GM21619 (cell line): ENCODE measurements at regions not wholly inside any gene's neighbourhood (a gene's known extent, or its start where the extent isn't known, plus 50 kb on each side); places are given as distances from the start of the nearest gene placed in this dataset.
"Not testable (repeated sequence)": the region's sequence is repeated elsewhere in the genome, so short reads cannot be mapped to it uniquely, and the experiment has no call there.

Experiments
- ATAC-seq: cut with Tn5 transposase; IDR thresholded peaks from one replicate; pipeline ENCODE4 v1.9.1; 2021; ENCODE audit not compliant: unreplicated experiment

DNA sequence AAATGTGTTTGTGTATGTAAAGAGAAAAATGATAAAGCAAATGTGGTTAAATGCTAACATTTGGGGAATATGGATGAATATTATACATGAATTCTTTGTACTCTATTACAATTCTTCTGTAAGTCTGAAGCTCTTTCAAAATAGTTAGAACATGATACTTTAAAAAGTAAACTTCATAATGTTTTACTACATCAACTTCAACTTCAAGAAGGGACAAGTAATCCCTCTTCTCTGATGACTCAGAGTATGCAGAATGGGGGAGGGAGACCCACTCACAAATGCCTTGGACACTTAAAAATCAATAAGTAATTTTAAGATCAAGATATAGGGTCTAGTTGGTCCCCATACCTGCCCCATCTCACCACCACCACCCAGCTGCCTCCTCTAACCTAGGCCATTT is 162.4 kb downstream of the ESM1 start:
- no peak for ATAC-seq

DNA sequence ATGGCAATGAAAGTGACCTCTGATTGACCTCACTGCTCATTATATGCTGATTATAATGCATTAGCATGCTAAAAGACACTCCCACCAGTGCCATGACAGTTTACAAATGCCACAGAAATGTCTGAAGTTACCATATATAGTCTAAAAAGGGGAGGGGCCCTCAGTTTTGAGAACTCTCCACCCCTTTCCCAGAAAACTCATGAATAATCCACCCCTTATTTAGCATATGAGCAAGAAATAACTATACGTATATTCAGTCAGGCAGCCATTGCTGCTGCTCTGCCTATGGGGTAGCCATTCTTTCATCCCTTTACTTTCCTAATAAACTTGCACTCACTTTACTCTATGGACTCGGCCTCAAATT is 163.1 kb downstream of the ESM1 start:
- no peak for ATAC-seq

DNA sequence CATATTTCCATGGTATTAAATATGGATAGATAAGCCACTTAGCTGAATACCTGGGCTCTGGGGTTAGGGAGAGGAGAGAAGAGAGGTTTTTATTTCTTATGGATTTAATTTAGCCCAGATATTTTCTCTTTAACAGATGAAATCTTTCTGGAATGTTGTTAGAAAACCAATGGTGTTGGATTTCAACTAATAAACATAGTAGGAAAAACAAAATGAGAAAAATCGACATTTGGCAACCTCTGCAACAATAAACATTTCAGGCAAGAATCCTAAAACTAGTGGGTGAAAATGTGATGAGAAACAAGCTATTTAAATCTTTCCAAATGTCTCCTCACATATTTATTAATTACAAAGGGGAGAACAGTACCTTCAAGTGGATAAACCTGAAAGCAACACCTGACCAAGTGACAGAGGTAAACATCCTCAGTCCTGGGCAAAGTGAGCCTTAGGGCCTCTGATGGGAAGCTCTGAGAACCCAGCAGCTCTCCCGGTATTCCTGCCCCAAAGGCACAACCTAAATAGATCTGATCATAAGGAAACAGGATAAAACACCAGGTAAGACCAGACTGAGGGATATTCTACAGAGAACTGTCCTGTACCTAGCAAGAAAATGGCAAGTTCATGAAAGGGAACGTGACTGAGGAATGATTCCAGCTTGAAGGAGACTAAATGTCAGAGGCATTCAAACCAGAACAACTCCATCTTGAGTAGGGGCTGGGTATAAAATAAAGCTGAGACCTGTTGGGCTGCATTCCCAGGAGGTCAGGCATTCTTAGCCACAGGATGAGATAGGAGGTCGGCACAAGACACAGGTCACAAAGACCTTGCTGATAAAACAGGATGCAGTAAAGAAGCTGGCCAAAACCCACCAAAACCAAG is 163.7 kb downstream of the ESM1 start:
- ATAC-seq, result no peak

DNA sequence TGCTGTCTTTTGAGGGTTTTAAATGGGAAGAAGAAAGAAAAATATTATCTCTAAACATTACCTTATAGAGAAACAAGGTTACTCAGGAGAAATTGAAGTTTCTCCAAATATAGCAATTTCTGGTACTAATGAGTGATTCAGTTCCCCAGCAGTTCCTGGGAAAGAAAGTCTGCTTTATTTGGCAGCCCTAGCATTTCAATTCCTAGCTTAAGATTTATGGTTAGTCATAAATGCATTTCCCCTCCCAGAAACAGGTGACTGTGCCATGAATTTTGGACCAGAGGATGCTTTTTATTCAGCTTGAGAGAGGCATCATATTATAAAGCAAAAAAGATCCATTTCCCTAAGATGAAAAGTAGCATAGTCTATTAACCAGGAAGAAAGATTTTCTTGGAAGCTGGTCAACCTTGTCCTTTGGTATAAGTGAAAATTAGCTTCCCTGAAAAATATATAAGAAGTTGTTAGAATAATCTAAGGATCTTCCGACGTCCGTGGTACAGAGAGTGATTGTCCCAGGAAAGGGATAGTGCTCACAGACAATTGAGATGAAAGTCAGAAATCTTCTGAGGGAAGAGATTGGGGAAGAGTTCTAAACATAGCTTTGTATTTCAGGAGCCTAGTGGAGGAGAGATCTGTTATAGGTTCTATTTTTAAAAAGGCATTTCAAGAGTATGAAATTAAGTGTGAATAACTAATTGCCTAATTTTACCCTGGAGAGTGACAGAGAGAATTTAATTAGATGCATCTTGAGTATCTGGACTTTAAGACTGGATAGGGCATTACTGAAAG is 164.9 kb downstream of the ESM1 start:
- ATAC-seq, result no peak

DNA sequence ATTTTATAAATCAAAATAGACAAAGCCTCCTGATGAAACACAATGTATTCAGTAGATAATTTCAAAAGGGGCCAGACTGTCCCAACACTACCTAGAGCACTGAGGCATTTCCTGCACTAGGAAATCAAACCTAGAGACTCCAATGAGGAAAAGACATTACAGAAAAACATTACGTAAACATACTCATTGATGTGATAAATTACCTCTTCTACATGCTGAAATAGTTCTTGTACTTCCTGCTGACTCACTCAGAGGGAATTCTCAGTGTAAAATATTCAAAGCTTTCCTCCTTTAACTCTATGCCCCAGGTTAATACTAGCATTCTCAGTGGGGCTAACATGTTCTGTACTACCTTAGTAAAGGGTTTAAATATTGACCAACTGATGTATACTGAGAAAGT is 178.0 kb downstream of the ESM1 start:
- ATAC-seq, result no peak

DNA sequence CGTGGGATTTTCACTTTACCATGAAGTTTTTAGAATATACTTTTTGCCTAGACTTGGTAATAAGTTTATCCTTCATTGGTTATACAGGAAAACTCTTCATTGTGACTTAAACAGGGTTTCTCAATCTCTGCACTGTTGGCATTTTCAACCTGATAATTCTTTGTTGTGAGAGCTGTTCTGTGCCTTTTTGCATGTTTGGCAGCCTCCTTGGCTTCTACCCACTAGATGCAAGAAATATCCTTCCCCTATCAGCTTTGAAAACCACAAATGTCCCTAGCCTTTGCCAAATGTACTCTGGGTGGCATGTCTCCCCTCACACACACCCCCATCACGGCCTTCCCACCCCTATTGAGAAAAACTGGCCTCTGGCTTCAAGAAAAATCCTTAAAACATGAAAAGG is 180.9 kb downstream of the ESM1 start:
- ATAC-seq, result no peak

DNA sequence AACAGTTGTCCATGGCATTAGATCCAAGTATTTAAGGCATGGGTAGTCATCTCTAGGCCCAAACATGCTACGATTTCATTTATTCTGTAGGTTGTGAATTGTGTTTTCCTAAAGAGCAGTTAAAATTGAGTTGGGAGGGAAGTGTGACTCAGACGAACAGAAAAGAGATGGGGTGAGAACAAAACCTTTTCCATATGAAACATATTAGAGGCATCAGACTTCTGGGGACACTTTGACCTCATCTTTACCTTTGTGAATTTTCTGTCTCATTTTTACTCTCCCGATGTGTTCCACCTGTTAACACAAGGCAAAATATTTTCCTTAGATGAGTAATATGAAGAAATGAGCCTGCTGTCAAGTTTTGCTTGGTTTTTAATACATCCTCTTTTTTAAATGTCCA is 181.3 kb downstream of the ESM1 start:
- no peak for ATAC-seq

DNA sequence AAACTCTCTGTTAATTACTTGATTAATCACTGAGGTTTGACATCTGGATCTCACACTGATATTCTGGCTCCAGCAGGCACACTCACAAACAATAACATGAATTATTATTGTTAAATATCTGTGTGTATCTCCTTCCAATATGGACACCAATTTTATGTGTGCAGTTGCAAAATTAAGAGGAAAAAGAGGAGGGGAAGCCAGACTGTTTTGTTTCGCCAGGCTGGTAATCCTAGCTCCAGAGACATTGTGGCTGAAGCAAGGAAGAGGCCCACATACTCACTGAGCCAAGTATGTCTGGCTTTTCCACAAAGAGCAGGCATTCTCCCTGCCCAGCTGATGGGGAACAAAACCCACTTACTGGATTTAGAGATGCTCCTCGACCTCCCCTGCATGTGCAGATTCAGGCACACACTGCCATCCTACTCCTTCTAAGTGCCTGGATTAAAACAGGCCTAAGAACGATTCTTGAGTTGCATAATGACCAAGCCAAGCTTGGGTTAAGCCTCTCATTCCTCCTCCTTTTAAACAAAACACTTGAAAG is 181.9 kb downstream of the ESM1 start:
- no peak for ATAC-seq

DNA sequence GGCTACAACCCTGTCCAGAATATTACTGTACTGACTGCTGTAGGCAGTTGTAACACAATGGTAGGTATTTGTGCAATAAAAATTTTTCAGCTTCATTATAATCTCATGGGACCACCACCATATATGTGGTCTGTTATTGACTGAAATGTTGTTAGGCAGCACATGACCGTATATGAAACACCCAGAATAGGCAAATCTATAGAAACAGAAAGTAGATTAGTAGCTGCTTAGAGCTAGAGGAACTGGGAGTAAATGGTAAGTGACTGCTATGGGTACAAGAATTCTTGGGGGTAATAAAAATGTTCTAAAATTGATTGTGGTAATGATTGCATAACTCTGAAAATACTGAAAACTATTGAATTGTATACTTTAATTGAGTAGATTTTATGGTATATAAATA is 185.7 kb downstream of the ESM1 start:
- peak; percentile 64 for ATAC-seq

DNA sequence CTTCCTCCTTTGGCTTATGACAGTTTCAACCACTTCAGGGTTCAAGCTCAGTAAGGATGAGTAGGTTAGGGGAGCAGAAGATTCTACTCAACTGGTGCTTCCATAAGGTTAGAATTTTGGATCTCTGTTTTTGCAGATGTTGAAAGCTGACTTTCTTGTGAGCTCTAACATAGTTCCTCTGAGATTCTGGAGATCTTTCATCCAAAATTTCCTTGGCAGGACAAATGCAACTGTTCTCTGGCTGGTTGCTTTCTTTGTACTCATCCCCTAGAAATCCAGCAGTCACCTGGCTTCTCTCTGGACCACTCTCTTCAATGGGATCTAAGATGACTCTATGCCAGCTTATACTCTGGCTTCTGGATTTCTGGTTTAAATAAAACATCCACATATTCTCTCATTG is 189.6 kb downstream of the ESM1 start:
- no peak for ATAC-seq

DNA sequence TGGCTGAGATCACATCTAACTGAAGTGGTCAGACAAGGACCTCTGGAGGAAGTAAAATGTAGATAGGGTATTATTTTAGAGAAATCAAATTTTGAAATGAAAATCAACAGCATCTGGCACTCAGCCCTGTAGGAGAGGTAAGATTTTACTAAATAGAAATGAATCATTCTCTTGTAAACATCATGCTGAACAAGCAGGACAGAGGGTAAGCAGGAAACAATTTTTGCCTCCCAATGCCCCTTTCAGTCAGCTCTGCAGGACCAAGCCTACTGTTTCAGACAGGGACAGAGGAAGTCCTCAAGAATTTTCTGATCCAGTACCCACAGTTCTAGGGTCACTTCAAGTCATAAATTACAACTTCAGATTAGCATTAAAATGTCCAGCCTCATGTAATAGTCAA is 190.1 kb downstream of the ESM1 start:
- ATAC-seq, result no peak

DNA sequence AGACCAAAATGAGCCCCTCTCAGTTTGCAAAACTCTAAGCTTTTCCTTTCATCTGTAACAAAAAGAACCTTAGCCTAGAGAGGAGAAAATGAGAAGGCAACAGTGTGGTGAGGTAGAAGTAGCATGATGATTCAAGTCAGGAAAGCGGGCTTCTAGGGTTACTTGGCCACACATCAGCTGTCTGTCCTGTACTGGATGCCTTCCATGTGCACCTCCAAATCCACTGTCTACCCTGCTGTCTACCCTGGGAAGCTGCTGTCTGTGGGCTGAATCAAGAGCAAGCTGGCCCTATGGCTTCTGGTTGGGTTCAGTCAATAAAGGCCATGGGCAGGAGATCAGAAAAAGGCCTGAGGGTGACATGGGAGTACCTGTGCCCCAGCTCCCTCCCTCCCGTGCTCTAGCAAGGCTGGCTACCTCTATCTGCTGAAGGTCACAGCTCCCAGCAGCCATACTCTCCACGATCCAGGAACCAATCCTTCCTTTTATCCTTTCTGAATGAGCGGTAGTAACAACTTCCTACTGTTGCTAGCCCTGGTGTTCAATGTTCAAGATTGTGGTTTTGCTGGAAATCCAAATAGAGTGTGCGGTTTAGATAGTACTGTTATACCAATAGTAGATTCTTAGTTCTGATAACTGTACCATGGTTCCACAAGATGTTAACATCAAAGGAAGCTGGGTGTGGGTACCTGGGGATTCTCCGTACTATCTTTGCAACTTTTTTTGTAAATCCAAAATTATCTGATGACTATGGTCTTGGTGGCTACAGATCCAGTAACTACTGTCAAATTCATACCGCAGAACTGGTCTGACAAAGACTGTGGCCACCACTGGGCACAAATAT is 191.0 kb downstream of the ESM1 start:
- no peak for ATAC-seq

DNA sequence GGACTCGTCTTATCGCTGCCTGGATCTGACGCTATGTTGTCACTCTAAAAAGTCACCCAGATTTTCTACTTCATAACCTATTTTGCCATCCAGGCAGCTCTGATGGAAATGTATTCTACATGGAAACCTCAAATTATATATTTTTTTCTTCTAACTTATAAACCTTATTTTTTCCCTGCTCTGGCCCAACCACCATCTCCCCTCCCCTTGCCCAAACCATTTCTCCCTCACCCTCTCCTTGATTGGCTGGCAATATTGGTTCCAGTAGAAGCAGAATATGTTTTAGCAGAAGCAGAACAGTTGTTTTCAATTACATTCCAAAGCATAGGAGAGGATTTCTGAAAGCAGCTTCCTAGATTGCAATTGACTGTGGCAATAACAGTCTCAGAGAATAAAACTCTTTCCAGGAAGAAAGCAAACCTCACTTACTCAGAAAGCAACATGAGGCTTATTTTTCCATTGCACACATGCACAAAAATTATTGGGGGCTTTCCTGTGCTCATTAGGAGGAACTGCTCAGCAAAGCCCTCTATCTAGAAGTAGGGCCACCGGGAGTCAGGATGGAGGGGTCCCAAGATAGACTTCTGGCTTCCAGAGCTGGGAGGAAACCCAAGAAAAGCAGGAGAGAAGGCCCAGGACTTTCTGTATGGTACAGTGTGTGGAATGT is 191.8 kb downstream of the ESM1 start:
- no peak for ATAC-seq

DNA sequence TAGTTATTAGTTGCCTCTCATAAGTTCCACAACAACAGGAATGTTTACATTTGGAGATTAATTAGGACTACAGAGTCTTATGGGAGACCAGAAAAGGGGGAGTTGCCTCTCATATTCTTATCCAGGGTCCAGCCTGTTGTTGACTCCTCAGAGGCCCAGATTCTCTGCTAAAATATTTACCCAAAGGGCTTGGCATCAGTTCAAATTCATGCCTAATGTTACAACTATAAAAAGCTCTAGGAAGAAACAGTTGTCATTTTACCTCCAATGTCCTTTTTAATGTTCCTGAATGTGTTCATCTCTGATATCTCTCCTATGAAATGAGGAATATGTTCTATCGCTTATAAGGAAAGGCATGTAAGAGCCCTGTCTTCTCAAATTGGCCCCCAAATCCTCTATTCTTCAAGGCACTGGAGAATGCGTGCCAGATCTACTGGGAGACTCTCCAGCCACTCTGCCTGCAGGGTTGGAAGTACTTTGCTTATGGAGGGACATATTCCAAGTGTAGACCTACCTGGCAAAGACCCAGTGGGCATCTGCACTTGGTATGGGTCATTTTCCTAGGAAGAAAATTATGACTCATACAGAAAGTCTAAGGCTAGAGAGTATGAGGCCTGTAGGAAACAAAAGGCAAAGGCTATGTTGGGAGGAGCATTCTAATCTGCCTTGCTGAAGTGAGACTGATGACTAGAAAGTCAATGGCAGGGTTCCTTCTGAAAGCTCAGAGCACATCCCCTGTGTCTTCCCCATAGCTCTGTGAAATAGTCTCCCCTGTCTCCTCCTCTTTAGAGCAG is 192.6 kb downstream of the ESM1 start:
- no peak for ATAC-seq

DNA sequence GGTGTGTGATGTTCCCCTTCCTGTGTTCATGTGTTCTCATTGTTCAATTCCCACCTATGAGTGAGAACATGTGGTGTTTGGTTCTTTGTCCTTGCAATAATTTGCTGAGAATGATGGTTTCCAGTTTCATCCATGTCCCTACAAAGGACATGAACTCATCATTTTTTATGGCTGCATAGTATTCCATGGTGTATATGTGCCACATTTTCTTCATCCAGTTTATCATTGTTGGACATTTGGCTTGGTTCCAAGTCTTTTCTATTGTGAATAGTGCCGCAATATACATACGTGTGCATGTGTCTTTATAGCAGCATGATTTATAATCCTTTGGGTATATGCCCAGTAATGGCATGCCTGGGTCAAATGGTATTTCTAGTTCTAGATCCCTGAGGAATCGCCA is 197.5 kb downstream of the ESM1 start:
- not testable (repeated sequence) for ATAC-seq

DNA sequence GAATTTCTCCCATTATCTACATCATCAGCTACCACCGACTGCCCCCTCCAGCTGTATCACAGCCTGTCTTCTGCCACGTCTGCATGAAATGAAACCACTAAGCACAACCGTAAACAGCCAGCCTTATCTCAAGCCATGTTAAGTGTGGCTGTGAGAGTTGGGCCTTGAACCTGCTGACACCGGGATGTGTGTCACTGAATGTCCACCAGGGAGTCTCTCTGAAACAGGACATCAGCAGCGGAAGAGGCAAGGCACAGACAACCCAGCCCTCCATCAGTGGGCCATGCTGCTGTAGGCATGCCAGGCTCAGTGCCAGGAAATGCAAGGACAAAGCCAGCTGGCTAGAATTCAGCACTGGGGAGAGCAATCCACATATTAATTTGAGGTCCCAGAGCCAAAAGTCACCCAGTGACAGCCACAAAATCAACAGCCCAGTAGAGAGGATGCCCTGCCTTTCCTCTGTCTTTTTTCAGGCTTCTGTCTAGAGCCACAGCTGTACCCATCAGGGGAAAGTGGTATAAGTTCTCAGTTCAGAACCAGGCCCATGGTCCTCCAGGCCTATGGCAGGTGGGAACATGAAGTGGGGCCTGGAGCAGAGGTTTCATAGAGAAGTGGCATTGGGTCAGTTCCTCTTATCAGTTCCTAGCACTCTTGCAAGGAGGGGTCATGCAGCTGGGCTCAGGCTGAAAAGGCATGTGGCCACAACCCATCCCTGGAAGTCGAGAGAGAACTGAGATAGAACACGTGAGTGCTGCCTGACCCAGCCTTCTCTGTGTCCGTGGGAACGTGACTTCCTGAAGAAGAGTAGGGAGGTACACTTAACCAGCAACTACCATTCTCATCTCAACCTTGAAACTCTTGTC is 199.4 kb downstream of the ESM1 start:
- ATAC-seq, result no peak

DNA sequence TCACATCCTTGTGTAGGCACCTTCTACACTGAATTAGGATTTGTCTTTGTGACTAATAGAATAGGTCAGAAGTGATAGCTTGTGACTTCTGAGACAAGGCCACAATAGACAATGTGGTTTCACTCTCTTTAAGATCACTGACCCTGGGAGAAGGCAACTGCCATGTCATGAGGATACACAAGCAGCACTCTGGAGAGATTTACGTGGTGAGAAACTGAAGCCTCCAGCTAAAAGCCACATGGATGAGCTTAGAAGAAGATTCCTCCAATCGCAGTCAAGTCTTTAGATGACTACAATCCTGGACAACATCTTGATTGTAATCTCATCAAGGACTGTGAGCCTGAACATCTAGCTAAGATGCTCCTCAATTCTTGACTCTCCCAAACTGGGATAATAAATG is 206.6 kb downstream of the ESM1 start:
- no peak for ATAC-seq

DNA sequence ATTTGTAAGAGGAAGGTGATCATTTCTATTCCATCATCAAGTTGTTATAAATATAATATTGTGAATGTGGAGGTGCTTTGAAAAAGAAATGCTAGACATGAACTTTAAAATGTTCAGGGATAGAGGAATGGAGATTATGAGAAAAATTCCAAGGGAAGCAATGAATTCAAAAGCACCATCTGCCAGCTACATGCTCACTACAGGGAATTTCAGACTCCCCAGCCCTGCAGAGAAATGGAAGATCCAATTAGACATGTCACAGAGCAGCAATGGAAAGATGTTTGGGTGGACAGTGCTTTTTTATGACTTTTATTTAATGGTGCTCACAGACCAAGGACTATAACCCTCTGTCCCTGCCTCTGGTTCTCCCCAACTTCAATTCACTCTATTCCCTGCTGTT is 209.7 kb downstream of the ESM1 start:
- ATAC-seq, result no peak
